Right atrium auricular region (tissue), 2 donors: ENCODE measurements at regions not wholly inside any gene's neighbourhood (a gene's known extent, or its start where the extent isn't known, plus 50 kb on each side); places are given as distances from the start of the nearest gene placed in this dataset.

Experiments
- DNase-seq: peaks from one replicate; pipeline ENCODE4 v3.0.0-alpha.2; 2019; ENCODE audit warnings: low spot score
- H3K27ac ChIP-seq, 2 donors: fragments of 200-600 bp; sonication (generic); 1 replicate in 1 of 2; 2 replicates in 1 of 2; pipeline ENCODE4 v1.5.1; 2016 to 2019
- H3K27me3 ChIP-seq, 2 donors: fragments of 200-600 bp; sonication (generic); one replicate each; pipeline versions ENCODE4 v1.5.1 to v1.6.0; 2017 to 2019
- H3K36me3 ChIP-seq: fragments of 200-600 bp; sonication (generic); one replicate; pipeline ENCODE4 v1.5.1; 2016
- H3K4me1 ChIP-seq, 2 donors: fragments of 200-600 bp; sonication (generic); one replicate each; pipeline versions ENCODE4 v1.5.1 to v1.6.0; 2017 to 2019
- H3K4me3 ChIP-seq, 2 donors: fragments of 200-600 bp; sonication (generic); 1 replicate in 1 of 2; 2 replicates in 1 of 2; pipeline ENCODE4 v1.5.1; 2017 to 2019; ENCODE audit warnings: mild to moderate bottlenecking in 1 of 2, moderate library complexity in 1 of 2
- H3K9me3 ChIP-seq, 2 donors: fragments of 200-600 bp; sonication (generic); one replicate each; pipeline ENCODE4 v1.5.1; 2019
- TF ChIP-seq, protein P1 (sequence below), 2 donors: fragments of 200-600 bp; sonication (generic); IDR thresholded peaks; one replicate each; pipeline ENCODE4 v1.5.1; 2019; ENCODE audit warnings: antibody characterized with exemption in 2 of 2

DNA sequence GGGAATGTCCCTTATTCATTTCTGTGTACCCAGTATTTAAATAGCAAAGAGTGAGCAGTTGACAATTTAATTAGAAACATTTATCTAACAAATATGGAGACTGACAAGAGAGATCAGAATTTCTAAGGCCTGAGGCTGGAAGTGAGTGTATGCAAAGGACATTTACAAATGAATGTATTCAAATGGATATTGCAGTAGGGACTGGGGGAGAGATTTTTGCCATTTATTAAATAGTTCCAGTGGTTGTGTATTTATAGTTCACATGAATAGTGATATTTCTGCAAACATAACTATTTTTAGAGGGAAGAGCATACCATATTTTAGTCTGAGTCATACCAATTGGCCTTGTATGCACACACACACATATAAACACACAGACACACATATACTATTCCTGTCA is 592.4 kb downstream of the GLUD2 start:
- TF ChIP-seq, protein P1, sequence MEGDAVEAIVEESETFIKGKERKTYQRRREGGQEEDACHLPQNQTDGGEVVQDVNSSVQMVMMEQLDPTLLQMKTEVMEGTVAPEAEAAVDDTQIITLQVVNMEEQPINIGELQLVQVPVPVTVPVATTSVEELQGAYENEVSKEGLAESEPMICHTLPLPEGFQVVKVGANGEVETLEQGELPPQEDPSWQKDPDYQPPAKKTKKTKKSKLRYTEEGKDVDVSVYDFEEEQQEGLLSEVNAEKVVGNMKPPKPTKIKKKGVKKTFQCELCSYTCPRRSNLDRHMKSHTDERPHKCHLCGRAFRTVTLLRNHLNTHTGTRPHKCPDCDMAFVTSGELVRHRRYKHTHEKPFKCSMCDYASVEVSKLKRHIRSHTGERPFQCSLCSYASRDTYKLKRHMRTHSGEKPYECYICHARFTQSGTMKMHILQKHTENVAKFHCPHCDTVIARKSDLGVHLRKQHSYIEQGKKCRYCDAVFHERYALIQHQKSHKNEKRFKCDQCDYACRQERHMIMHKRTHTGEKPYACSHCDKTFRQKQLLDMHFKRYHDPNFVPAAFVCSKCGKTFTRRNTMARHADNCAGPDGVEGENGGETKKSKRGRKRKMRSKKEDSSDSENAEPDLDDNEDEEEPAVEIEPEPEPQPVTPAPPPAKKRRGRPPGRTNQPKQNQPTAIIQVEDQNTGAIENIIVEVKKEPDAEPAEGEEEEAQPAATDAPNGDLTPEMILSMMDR (IDR thresholded peaks at IDR 0.05), result no peak
- H3K36me3 ChIP-seq, result no peaks in the 10 kb centered on the region
- DNase-seq, result no peak

DNA sequence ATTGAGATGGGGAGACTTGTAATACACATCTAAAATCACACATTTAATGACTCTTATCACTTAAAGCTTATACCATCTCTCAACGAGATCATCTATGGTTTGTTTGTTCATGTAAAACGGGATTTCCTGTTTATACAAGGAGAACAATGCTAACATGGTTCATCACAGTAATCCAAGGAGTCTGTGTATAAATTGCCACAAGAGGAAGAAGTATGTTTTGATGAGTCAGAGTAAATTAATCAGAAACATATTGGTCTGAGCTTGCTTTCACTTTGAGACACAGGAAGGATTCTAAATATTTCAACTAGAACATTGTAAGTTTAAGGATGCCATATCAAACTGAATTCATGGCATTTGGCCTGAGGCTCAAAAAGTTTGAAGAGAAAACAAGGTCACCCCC is 594.1 kb downstream of the GLUD2 start:
- Histone ChIP-seq H3K4me3 (no peak overlapping the region), H3K27me3 (no peaks in the 10 kb centered on the region), H3K27ac (no peak overlapping the region), H3K36me3 (no peaks in the 10 kb centered on the region), H3K4me1 (no peaks in the 10 kb centered on the region), H3K9me3 (no peaks in the 10 kb centered on the region)
- DNase-seq, result no peak
- TF ChIP-seq, protein P1 (IDR thresholded peaks at IDR 0.05), result no peak

More for the DNA sequence above, 592.4 kb downstream of the GLUD2 start:
- Histone ChIP-seq H3K4me1 (no peaks in the 10 kb centered on the region), H3K27ac (no peak overlapping the region), H3K27me3 (no peaks in the 10 kb centered on the region), H3K9me3 (no peaks in the 10 kb centered on the region), H3K4me3 (no peak overlapping the region)

DNA sequence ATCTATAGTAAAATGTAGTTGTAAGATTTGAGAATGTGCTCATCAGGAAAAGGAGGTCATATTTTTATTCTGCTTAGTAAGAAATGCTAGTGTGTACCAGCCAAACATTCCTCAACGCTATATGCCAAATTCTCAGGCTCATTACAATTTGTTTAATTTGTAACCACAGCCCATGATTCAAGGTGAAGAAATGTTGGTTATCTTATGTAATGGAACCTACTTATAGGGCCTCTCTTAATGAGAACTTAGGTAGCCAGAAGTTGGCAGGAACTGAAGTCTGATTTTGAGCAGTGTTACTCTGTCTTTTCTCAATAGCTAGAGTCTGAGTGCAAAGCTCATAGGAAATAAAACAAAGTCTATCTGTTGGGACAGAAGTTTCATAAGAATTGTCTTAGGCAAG is 595.0 kb downstream of the GLUD2 start:
- Histone ChIP-seq H3K36me3 (no peaks in the 10 kb centered on the region), H3K4me3 (no peak overlapping the region), H3K4me1 (no peaks in the 10 kb centered on the region), H3K27ac (no peak overlapping the region), H3K27me3 (no peaks in the 10 kb centered on the region), H3K9me3 (no peaks in the 10 kb centered on the region)
- TF ChIP-seq, protein P1 (IDR thresholded peaks at IDR 0.05), result no peak
- DNase-seq, result no peak

DNA sequence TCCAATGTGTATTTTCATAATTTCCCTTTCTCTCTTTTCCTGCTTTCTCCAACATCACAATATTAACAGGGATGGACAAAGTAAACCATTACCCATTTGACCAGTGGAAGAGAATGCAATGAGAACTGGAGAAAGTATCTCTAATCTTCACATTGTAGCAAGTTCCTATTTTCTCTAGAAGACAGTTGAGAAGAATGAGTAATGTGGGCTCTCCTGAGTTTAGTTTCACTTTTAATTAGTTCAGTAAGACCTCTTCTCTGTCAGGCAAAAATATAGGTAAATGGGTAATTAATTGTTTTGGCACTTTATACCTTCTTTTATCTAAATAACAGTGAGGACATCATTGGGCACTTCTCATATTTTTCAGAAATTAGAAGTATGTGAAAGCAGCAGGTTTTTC is 602.0 kb downstream of the GLUD2 start:
- TF ChIP-seq, protein P1 (IDR thresholded peaks at IDR 0.05), result no peak
- H3K27me3 ChIP-seq, result no peaks in the 10 kb centered on the region
- no peak overlapping the region for H3K27ac ChIP-seq
- no peaks in the 10 kb centered on the region for H3K9me3 ChIP-seq
- DNase-seq, result no peak
- H3K4me1 ChIP-seq, result no peaks in the 10 kb centered on the region
- H3K4me3 ChIP-seq, result no peak overlapping the region
- H3K36me3 ChIP-seq, result no peaks in the 10 kb centered on the region

DNA sequence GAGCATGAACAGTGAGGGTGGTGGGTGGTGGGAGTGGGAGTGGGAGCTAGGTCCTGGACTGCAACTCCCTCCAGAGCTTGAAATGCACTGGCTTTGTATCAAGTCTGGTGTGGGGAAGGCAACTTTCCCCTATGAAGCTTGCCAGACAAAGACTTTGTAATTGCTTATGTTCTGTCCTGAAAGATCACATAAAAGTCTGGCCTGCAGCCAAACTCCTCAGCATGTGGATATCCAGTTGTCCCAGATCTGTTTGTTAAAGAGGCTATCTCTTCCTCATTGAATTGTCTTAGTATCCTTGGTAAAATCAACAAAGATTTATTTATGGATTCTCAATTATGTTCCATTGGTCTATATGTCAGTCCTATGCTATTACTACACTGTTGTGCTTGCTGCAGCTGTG is 607.9 kb downstream of the GLUD2 start:
- Histone ChIP-seq H3K36me3 (no peaks in the 10 kb centered on the region), H3K4me3 (no peak overlapping the region), H3K27ac (no peak overlapping the region), H3K4me1 (no peaks in the 10 kb centered on the region), H3K9me3 (no peaks in the 10 kb centered on the region), H3K27me3 (no peaks in the 10 kb centered on the region)
- TF ChIP-seq, protein P1 (IDR thresholded peaks at IDR 0.05), result no peak
- no peak for DNase-seq

DNA sequence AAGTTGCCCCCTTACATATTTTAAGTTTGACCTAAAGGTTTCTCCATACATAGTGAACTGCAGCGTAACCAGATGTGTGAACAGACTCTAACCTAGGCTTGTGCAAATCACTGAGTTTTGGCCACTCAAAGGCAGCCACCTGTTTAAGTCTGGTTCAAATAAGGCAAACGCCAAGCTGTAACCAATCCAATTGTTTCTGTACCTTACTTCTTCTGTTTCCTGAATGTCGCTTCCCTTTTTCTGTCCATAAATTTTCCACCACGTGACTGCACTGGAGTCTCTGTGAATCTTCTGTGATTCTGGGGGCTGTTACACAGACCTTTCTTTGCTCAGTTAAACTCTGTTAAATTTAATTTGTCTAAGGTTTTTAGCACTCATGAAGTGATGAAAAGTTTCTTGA is 618.8 kb downstream of the GLUD2 start:
- TF ChIP-seq, protein P1 (IDR thresholded peaks at IDR 0.05), result no peak
- no peak overlapping the region for H3K27ac ChIP-seq
- H3K4me3 ChIP-seq, result no peak overlapping the region
- no peaks in the 10 kb centered on the region for H3K9me3 ChIP-seq
- H3K27me3 ChIP-seq, result no peaks in the 10 kb centered on the region
- H3K36me3 ChIP-seq, result no peaks in the 10 kb centered on the region
- no peak for DNase-seq
- H3K4me1 ChIP-seq, result no peaks in the 10 kb centered on the region
